SHP77 treated with DMSO at 0.1 percent for 48 hours (cell line): ENCODE measurements at regions not wholly inside any gene's neighbourhood (a gene's known extent, or its start where the extent isn't known, plus 50 kb on each side); places are given as distances from the start of the nearest gene placed in this dataset.
A peak's percentile ranks its signal among the peaks of the same experiment; 100 is the strongest.
"Not testable (repeated sequence)": the region's sequence is repeated elsewhere in the genome, so short reads cannot be mapped to it uniquely, and the experiment has no call there.

Source experiments
- DNase-seq: peaks from one replicate; lab custom pipeline; 2025; lab: John Stamatoyannopoulos, UW

DNA sequence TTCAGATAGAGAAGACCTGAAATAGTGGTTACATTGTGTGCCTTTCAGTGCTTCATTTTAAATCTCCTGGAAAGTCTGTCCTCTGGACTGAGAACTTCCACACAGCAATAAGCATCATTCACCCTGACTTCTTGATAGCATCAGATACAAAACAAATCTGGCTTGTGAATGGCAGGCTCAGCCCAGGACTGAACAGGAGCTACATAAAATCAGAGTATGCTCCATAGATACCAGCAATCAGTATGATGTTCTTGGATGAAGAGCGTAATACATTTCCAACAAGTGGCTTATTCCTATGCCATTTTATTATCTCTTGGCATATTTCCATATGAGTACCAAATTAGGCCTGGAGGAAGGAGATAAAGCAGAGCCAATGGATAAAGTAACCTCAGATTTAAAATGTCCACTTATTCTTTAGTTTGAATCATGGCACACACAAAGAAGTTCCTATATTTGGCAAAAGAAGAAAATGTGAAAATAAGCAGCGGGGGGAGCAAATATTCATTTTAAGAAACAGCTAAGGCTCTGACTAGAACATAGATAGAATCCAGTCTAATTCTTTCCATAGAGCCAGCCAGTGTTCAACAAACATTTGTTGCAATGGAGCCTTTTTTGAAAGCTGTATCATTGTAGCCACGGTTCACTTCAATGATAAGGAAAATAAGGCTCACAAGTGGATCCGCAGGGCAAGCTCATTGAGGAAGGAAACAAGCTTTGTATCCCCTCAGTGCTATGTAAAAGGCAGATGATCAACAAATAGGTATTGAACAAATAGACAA lies 230.8 kb upstream of the CHAC2 start:
- no peak for DNase-seq

DNA sequence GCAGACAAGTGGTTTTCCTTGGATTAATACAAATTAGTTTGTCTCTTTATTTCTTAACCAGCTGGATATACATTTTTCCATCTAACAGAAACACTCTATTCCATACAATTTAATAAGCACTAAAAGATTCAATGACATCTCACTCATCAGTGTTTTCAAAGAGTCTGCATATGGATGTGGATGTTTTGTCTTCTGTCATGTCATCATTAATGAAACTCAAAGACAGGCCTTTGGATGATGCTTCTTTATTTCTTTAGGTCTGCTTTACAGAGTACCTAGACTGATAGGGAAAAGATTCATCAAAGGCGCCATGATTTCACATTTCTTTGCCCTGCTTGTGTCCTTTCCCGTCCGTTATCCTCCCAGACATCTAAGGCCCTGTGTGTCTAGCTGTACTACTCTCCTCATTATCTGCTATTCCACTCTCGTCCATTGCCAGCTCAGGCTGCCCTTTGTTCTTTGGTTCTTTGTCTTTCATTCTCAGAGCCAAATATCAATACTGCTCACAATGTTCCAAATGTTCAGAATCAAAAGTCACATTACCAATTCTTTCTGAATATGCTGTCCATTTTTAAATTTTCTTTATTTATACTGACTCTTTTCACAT lies 232.3 kb upstream of the CHAC2 start:
- no peak for DNase-seq

DNA sequence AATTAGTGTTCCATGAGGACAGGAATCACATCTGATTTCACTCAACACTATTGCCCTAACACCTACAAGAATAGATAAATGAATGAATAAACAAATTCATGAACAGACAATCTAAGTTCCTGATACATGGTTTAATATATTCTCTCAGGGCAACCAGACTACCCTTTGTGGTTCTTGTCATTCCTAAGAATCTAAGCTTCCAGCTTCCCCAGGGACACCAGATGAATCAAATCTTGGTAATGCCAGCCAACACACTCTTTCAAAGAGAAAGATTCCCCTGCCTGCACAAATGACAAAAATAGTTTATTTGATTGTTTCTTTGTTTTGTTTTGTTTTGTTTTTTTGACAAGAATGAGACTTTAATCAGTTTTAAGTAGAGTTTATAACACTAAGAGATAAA lies 237.5 kb upstream of the CHAC2 start:
- DNase-seq = no peak

DNA sequence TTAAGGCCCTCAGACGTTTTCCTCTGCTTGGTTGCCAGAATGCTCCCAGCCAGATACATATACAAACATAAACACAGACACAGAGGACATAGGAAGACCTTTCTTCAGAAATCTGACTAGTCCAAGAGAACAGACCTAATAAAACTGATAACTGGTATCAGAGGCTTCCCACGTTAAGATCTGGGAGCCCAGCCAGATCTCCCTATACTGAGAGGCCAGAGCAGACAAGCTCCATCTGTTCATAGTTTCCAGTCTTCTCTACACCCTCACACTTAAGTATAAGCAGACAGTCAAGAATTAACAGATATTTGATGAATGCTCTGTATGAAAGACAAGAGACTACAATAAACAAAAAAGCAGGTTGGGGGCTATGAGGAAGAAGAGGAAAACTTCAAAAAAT lies 240.5 kb upstream of the CHAC2 start:
- no peak for DNase-seq

DNA sequence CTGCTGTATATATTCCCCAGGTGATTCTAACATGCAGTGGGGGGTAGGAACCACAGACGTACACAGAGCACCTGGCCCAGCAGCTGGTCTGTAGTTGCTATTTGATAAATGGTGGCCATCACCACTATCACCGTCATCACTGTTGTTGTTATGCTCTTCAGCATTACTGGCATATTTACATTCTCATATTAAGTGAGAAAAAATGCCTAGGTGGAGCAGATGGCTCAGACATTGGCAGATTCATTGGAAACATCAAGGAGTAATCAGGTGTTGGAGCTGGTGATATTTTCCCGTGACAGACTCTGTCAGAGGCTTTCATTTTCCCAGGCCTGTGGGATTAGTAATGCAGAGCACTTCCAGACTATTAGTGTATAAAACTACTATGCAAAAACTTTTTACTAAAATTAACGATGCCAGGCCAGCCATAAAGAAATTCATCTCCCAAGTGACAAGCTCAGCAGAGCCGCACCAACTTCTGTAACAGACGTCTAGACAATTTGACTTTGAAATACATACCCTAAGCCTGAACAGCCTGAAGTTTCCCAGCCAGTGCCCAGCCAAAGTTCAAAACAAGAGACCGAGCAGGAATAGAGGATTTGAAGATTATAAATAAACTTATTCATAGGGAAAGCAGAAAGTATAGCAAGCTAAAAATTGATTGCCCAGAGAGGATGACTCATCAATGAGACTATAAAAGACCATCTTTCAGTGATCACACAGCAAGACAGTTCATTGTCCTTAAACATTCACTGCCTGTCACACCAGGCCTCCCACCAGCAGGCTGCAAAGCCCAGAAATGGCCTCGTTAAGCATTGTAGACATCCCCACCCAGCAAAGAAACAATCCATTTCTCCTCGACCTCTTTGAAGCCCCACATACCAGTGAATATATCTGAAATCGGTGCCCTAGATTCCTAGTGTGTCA lies 247.4 kb upstream of the CHAC2 start:
- peak; percentile 100 for DNase-seq

DNA sequence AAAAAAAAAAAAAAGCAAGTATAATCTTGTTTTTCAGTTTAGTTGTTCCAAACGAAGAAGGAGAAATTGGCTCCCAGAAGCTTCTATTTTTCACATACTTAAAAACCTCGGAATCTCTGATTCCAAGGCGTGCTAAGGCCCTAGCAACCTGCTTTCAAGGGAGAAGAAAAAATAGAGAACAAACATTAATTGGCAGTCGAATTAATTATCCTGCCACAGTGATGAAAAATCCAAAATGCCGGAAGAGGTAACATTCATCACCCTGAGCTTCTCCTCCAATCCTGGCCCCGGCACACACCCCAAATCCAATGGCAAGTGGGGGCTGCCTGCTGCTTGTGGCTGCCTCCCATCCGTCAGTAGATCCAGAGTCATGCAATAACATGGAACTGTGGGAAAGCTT lies 250.2 kb upstream of the CHAC2 start:
- DNase-seq = no peak

DNA sequence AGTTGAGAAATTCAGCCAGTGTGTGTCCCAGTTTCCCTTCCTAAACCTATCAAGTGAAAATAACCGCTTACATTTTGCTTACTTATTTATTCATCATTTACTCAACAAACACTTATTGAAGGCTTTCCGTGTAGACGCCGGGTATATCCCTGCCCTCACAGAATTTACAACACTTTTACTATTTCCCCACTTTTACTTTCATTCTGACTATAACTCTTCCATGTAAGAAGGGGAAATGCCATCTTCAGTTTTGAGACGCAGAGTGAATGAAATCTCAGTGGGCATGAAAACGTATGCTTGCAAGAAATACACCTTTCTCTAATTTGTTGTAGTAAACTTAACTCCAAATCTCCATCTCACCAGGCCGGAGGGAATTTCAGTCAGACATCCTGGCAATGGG lies 251.0 kb upstream of the CHAC2 start:
- DNase-seq = no peak

DNA sequence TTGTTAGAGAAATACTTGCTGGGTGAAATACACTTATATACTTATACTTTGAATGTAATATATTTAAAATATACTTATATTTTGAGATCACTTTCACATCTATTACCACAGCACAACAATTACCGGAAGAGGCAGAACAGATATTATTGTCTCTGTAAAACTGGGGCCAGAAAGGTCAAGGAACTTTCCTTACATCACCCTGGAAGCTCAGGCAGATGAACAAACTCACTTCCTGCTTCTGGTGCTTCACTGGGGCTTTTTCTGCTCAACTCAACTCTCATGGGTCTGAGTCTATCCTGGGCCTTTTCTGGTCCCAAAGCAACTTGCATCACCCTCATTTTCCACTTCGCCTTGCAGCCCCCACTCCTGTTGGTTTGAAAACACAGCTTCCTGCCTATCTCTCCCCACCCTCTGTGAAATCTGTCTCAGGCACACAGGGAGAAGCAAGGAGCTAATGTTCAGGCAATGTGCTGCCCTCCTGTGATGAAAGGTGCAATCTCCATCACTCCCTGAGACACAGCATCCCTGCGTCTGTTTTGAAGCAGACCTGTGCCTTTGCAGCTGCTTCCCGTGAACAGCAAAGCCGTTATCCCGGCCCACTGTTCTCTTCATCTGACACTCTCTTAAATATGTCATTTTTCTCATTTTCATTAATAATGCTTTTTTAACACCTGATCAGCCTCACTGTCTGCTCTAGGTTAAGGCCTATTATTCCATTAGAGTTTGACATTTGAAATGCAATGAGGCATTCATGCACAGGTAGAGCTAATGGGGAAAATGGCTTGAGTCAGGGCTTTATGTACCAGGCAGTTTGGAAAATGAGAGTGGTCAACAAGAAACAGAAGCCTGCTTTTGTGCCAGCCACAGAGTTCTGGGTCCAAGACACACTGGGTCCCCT lies 251.9 kb upstream of the CHAC2 start:
- peak; percentile 99 for DNase-seq

DNA sequence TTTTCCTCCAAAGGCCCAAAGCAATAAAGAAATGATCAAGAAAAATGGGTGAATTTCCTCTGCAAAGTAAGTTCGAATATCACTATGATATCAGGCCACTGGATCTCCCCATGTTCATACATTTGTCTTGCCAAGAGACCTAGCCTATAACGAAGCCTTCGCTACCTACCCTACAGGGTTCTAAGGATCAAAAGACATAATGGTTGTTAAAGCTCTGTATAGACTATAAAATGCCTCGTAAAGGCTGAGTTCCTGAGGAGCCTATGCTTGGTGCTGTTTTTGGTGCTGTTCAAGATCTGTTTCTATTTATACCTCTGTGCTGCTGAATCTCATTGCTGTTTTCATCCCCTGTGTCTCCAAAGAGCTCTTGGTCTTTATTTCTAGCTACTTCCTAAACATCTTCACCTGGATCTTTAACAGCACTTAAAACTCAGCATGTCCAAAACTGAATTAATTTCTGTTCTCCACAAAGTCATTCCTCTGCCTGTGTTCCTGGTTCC lies 254.4 kb upstream of the CHAC2 start:
- DNase-seq = no peak

DNA sequence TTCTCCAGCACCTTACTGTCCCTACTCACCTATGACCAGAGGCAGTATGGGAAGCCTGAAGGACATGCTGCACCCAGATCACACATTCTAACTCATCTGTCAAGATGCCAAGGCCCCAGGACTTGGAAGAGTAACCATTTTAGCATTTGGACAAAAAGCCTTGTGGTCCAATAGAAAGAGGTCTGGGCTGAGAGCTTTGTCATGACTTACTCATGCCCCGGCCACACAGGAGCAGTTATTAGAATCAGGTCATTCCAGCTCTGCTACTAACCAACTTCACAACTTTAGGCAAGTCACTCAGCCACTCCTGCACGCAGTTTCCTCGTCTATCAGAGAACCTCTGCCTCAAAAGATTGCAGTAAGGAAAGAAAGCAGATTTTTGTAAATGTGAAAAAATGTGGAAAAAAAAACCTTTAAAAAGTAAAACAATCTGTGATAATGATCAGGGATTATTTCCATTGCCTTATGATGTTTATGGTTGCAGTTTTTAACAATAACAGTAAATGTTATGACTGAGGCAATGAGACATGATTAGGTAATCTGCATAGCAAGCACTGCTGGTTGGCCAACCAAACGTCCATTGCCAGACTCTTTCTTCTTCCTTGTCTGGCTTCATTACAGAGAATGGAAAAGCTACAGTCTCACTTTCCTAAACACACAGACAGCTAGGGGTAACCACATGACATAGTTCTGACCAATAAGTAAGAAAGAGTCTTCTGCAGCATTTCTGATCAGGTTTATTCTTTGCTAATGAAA lies 255.4 kb upstream of the CHAC2 start:
- DNase-seq = no peak

DNA sequence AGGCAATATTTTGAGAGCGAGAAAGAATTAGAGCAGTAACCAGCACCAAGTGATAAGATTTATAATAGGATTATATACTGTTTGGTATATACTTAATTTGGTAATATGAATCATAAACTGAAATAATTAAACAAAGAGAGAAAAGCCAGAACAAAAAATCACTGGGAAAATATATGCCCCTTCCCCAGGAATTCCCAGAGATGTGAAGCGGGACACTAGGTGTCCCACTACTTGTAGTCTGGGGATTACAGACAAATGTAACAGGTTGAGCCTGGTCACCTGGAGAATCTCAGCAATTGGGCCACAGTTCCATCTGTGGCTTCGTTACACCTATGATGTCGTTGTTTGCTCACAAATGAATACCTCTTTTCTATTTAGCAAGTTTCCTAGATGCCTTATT lies 256.1 kb upstream of the CHAC2 start:
- DNase-seq = no peak

DNA sequence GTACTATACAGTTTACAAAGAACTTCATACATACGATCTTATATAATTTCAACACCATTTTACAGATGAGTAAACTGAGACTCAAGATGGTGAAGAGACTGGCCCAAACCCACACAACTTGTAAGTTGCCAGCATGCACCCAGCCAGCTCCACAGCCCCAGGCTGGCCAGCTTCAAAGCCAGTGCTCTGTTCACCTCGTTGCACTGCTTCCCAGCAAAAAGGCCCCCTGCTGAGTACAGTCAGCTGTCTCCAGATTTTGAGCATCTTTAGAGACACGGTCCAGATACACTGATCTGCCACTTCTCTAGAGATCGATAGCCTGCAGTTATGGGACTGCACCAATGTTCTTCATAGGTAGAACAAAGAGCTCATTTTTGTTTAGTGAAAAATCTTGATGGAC lies 257.2 kb upstream of the CHAC2 start:
- no peak for DNase-seq

DNA sequence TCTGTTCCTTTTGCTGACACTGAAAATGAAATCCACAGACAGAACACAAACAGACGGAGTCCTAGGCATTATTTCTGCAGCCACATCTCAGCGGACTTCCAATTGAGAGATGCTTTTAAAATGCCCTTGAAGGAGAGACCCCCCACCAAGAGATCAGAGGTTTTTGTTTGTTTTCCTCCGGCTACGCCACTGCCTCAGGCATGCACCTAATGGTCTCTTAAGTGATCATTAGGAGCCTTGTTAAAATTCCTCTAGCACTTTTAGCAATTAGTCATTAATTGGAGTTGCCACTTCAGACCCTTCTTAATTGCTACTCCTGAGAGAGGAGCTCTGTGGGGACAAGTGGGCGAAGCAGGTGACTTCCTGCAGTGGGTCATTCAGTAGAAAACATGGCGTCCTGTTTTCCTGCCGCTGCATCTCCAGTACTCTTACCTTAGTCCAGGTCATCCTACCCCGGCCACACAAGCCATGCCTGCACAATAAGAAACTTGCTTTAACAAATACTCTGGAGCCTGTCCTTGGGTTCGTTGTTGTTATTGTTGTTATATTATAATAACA lies 257.7 kb upstream of the CHAC2 start:
- DNase-seq = no peak

DNA sequence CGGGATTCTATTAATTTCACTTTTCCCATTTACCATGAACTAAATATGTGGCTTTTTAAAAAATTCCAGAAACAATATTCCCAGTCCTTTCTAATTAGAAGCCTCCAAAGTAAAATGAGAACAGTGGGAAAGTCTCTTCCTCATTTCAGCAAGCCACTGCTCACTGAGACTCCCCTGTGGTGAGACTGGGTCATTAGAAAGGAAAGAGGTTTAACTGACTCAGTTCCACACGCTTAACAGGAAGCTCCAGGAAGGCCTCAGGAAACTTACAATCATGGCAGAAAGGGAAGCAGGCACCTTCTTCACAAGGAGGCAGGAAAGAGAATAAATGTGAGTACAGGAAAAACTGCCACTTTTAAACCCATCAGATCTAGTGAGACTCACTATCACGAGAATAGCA lies 258.9 kb upstream of the CHAC2 start:
- no peak for DNase-seq

DNA sequence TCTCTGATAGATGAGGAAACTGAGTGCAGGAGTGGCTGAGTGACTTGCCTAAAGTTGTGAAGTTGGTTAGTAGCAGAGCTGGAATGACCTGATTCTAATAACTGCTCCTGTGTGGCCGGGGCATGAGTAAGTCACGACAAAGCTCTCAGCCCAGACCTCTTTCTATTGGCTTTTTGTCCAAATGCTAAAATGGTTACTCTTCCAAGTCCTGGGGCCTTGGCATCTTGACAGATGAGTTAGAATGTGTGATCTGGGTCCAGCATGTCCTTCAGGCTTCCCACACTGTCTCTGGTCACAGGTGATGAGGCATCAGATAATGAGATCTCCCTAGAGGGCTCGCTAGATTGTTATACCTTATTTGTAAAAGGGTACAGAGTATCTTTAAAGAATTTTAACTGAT lies 260.5 kb upstream of the CHAC2 start:
- not testable (repeated sequence) for DNase-seq

DNA sequence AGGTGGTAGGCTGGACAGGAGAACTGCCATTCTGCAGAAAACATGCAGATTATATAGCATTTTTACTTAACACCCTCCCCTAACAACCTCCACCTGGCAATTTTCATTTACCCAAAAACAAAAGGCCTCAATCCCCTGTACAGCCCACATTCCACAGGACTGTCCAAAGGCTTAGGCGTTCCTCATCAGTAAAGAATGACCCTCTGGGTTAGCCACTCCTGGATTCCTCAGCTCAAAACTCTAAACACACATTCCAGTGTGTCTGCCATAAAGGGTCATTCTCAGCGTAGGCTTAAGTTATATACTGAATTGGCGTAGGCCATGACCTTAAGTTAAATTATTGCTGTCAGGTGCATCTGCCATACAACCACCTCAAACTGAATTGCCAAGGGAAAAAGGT lies 261.8 kb upstream of the CHAC2 start:
- DNase-seq = no peak

DNA sequence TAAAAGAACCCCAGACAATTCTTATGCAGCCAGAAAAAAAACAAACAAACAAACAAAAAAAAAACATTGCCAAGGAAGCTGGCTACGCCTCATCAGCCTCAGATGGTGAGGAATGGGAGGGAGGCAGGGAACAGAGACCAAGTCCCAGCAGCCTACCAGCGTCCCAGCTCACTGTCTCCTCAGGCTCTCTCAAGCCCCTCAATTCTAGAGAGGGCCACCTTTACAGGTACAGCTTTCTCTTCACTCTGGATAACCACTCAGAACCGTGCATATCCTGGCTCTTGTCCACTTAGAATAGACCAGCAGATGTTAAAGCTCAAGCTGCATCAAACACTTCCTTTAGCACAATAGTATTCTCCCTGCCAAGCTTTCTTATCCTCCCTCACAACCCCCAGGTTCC lies 263.1 kb upstream of the CHAC2 start:
- no peak for DNase-seq

DNA sequence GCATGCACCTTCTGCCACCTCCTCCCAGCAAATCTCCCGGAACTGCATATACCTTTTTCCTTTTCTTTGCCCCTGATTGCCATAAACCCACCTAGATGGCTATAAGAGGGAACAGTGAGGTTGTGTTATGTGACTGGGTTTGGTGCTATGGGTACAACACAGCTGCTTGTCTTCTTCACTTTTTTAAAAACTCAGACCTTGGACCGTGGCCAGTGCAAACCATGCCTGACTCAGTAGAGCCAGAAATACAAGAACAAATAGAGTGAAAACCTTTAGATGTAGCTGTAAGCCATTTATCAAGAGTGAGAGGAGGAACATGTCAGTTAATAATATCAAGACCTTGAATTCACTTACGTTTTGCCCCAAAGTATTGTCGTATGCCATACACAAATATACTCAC lies 267.4 kb upstream of the CHAC2 start:
- peak; percentile 88 for DNase-seq

DNA sequence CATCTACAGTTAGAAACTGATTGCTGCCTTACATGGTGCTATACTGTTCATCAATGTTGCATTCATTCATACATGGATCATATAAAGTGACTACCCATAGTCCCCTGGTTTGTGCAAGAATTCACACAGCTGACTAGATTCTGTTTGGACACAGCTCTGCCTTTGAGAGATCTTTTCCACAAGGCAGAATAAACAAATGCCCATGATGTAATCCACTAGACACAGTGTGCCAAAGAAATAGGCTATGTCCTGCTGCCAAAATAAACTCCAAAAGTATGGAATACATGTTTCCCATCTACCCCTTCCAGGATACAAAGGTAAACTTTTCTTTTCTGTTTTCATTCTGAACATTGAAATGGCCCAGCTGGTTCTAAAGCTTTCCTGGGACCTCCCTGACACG lies 269.4 kb upstream of the CHAC2 start:
- DNase-seq = peak; percentile 95

DNA sequence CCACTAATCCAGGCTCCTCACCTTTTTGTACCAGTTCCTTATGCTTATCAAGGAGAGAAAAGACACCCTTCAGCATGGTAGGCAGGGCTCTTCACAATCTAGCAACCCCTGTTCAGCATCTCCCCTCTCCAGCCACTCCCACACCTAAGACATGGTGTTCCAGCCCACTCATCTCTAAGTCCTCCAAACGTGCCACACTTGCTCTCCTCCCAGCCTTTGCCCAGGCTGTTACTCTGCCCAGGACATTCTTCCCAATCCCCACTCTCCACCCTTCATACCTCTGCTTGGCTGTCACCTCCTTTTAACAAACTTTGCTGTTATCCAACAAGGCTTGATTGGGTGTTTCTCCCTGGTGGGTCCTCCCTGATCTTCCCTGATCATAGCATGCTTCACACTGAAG lies 270.6 kb upstream of the CHAC2 start:
- DNase-seq = no peak

DNA sequence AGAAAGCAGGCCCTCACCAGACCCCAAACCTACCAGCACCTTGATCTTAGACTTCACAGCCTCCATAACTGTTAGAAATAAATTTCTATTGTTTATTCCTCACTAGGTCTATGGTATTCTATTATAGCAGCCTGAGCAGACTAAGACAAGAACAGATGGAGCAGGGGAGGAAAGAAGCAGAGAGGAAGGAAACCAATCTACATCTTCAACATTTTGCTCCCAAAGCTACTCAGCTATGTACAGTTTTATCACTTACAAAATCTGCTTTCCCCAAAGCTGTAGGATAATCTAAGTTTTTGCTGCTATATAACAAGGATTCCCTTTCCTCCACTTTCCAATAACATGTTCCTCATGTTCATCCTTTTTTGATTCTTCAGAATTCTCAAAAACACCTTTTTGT lies 274.4 kb upstream of the CHAC2 start:
- no peak for DNase-seq
